GM18858 (cell line): ENCODE measurements at regions not wholly inside any gene's neighbourhood (a gene's known extent, or its start where the extent isn't known, plus 50 kb on each side); places are given as distances from the start of the nearest gene placed in this dataset.
"Not testable (repeated sequence)": the region's sequence is repeated elsewhere in the genome, so short reads cannot be mapped to it uniquely, and the experiment has no call there.

ENCODE experiments used
- ATAC-seq: cut with Tn5 transposase; IDR thresholded peaks from one replicate; pipeline ENCODE4 v1.9.1; 2021; ENCODE audit not compliant: unreplicated experiment

DNA sequence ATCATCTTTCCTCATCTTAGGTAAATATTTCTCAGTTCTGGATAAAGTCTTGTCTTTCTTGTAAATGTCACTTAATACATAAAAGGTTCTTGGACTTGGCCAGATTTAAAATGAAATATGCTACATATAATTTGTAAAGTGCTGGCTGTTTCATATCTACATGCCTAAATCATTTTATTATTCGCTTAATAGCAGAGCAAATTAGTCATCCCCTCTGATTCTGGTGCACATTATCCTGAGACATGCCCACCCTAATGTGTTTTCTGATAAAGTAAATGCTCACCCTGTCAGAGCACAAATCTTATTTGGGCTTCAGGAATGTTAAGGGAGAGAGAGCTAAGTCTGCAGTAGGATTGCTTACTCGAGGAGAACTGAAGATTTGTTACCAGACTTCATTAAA lies 166.5 kb upstream of the IZUMO3 start:
- no peak for ATAC-seq

DNA sequence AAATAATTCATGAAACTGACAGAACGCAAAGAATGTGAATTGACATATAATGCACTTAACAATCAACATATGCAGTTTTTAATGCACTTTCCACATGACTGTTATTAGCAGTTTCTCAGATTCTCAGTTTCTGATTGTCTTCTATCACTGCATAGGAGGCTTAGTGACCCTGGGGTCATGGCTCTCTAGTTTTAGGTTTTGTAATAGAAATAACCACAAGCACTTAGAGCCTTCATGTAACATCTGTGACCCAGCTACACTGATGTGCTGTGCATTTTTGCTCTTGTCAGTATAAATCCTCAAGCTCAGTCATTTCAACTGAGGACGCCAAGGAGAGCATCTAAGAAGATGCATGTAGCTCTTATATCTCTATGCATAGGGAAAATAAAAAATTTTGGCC lies 163.1 kb upstream of the IZUMO3 start:
- ATAC-seq = no peak

DNA sequence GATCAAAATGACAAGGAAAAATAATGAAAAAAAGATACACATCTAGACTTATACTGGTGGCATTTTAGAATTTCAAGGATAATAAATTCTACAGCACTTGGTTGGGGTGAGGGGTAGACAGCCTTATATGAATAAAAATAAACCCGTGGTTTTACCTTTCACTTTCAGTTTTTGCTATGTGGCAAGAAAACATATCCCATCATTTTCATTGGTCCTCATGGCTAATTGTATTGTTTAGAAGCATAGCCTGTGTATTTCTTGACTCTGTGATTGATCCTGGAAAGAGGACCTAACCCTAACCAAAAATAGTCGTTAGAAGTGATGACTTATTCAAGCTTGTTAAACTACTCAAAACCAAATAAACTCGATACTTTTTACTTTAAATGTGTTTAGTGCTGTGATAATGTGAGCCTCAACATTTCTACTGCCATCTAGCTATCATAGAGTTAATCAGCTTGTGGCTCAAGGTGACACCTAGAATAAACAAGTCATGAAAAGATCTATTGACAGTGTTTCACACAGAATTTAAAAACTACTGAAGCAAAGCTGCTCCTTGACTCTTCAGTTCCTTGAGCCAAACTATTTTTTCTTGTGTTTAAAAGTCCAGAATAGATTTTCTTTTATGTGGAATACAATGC lies 153.3 kb upstream of the IZUMO3 start:
- no peak for ATAC-seq

DNA sequence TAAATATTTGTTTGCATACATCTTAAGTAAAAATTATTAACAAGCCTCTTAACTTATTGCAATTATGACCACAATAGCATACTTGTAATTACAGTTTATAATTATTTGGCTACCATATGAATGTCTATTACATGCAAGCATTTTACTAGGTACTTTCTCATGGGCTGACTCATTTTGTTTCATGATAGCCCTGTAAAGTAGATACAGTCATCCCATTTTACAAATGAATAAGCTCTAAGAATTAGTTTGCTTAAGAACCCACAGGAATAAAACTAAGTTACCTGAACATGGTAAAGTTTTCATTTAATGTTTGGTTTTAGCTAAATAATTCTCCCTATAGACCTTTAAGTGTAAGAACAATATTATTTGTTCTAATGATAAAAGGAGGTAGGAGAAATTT lies 126.6 kb upstream of the IZUMO3 start:
- ATAC-seq = no peak

DNA sequence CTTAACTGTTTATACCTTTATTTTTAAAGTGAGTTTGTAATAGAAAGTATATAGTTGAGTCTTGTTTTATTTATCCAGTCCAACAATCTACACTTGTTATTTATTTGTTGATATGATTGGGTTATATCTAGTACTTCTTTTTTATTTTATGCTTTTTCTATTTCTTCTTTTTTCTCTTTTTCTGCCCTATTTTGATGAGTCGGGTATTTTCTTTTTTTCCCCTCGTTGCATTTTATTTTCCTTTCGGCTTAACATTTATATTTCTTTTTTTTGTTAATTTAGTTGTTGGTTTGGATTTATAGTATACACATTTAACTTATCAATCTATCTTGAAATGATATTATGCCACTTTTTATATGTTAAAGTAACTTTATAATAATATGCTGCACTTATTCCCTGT lies 111.7 kb upstream of the IZUMO3 start:
- ATAC-seq = no peak

DNA sequence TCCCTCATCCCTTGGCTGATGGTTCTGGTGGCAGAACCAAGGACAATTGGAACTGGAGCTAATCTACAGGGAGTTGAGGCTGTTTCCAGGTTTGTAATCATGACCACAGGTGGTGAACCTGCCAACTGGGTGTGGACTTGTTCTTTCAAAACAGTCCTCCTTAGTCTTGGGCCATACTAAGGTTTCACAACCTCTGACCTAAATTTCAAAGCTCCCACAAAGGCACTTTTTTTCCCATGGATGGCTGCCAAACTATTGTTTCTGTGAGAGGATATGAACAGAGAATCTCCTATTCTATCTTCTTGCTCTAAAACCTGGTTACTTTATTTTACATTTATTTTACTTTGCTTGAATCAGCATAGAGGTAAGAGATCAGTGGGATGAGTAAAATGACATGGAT lies 106.5 kb upstream of the IZUMO3 start:
- no peak for ATAC-seq

DNA sequence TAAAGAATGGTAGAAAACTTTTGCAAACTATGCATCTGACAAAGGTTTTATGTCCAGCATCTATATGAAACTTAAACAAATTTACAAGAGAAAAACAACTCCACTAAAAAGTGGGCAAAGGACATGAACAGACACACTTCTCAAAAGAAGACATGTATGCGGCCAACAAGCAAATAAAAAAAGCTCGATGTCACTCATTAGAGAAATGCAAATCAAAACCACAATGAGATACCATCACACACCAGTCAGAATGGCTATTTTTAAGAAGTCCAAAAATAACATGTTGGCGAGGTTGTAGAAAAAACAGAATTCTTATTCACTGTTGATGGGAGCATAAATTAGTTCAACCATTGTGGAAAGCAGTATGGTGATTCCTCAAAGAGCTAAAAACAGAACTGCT lies 83.1 kb upstream of the IZUMO3 start:
- not testable (repeated sequence) for ATAC-seq

DNA sequence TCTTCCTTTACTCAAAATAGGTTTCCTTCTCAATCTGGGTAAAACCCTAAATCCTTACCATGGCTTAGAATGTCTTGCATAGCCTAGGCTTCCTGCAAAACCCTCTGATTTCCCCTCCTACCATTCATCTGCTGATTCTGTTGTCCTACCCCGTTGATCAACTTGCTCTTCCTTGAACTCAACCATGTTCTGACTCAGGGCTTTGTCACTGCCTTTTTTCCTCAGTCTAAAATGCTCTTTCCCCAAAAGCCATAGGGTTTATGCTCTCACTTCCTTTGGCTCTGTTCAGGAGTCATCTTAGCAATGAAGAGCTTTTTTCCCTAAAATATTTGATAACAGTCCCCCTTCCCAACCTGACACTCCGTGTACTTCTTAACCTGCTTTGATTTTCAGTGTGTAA lies 79.4 kb upstream of the IZUMO3 start:
- no peak for ATAC-seq

DNA sequence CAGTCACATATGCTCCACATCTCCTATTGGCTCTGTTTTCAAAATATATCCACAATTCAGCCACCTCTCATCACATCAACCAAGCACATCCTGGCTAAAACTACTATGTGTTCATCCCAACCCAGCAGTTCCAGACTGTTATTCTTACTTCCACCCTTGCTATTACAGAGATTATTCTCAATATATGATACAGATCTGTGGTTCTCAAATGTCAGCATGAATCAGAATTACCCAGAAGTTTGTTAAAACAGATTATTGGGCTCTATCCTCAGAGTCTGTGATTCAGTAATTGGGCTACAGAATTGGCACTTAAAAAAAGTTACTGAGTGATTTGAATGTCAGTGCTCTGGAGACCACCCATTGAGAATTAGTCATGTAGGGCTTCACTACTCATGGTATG lies 78.8 kb upstream of the IZUMO3 start:
- no peak for ATAC-seq

DNA sequence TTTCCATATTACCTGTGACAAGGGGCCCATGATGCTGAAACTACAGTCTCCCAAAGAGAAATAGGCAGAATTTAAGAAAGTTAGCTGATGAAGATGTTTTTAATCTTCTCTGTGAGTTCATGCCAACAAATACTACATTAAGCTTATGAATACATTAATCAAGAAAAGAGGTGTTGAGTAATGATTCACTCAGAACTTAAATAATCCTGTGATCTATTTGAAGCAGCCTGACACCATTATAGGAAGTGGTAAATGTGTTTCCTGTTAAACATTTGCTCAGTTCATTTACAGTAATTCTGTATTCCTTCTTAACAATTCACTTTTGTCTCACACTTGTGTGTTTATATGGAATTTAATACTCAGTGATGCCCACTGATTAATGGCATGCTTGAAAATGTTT lies 75.0 kb upstream of the IZUMO3 start:
- ATAC-seq = no peak

DNA sequence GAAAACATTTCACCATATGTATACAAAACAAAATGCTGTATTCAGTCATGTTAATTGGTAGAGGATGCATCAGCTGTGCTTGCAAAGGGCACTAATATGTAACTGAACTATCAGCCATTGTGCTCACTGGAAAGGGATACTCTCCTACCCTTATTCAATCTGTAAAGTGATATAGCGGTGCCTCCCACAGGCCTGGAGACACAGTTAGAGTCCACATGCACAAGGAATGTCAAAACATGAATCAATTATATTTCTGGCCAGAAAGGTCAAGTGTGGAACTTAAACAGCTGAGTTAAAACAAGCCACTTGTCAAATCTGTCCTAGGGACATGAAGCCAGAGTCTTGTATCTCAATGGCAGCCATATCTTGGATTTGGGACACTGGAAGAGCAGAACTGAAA lies 71.2 kb upstream of the IZUMO3 start:
- ATAC-seq = no peak

DNA sequence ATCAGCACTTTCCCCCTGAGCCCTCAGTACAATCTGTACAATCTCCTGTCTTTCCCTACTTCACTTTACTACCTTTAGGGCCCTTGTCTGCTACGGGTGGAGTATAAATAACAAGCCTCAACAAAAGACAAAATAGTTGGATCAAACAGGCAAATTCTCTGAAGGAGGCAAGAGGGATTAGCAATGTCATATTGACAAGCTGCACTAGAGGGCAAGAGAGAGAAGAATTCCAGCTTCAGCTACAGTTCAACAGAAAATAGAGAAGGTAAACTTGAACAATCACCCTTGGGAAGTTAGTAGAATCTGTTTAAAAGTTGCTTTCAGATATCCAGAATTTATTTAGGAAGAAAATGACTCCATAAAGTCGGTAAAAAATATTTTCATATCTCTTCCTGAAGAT lies 68.4 kb upstream of the IZUMO3 start:
- ATAC-seq = no peak

DNA sequence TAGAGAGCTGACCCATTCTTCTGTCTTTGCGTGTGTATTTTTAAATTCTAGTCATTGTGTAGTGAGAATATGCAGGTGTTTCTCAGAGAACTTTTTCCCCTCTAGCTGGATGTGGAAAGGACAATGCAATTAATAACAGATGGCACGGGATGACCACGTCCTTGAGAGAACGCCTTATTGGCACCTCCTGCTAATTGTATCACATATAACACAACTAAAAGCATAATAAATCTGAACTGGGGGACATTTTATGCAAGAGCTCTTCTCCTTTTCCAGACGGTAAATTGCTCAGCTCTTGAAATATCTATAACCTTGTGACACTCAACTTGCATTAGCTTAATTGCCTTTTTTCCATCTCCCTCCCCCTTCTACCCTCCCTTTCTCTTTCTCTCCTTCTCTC lies 62.9 kb upstream of the IZUMO3 start:
- ATAC-seq = no peak

DNA sequence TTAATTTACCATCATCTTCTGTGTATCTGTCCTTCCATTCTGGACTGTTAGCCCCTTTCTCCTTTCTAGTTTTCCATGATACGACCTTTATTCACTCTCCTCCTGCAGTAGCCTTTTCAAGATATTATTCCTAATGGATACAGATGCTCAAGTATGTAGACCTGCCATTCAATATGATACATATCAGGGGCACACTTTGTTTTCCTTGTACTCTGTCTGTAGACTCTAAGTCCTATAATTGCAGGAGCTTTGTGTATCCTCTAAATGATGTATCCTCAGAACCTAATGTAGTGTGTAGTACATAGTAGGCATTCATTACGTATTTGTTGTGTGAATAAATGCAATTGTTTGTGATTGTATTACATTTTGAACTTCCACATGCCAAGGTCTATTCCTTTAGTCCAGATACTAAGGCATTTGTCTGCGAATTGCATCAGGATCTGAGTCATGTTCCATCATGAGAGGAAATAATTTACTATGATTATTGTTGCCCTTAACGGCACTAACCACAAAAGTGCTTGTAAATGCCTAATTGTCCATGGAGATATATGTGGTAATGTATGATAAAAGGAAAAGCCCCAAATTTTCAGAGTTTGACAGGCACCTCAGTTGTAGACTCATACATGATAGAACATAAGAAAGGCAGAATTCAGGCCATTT lies 57.1 kb upstream of the IZUMO3 start:
- no peak for ATAC-seq
